Endothelial cell of hepatic sinusoid (primary cell): ENCODE measurements at regions not wholly inside any gene's neighbourhood (a gene's known extent, or its start where the extent isn't known, plus 50 kb on each side); places are given as distances from the start of the nearest gene placed in this dataset.
"Not testable (repeated sequence)": the region's sequence is repeated elsewhere in the genome, so short reads cannot be mapped to it uniquely, and the experiment has no call there.

Experiments used
- in situ Hi-C: cut with HindIII; loops from 2 replicates; pipeline ENCODE4 v1.10.0; 2017; ENCODE audit warnings: low sequenced_read_pairs

DNA sequence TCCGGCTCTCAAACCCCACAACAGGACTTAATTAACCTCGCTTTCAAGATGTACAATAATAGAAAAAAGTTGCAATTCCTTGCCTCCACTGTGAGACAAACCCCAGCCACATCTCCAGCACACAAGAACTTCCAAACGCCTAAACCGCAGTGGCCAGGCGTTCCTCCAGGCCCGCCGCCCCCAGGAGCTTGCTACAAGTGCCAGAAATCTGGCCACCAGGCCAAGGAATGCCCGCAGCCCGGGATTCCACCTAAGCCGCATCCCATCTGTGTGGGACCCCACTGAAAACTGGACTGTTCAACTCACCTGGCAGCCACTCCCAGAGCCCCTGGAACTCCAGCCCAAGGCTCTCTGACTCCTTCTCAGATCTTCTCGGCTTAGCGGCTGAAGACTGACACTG, 262.5 kb downstream of the SMARCA2 start:
- in situ Hi-C loops = not testable (repeated sequence)

GRCh38 chr9:2279138-2279537, 264.0 kb downstream of the SMARCA2 start:
- in situ Hi-C loops = not testable (repeated sequence)

DNA sequence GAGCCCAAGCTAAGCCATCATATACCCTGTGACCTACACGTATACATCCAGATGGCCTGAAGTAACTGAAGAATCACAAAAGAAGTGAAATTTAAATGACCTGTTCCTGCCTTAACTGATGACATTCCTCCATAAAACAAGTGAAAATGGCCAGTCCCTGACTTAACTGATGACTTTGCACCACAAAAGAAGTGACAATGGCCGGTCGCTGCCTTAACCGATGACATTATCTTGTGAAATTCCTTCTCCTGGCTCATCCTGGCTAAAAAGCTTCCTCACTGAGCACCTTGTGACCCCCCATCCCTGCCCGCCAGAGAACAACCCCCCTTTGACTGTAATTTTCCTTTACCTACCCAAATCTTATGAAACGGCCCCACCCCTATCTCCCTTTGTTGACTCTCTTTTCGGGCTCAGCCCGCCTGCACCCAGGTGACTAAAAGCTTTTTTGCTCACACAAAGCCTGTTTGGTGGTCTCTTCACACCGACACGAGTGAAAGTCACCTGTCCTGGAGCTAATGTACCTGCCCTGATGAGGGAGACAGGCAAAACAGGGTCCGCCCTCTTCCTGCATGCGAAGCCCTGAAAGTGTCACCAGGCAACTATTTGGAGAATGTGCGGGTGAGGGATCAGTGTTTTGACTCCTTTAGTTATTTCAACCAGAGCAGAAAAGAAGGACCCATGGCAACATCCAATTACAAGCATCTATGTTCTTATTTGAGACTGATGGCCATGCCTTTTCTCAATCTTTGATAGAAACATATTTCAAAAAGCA, 266.1 kb downstream of the SMARCA2 start:
- in situ Hi-C loops = no loop called here

- in situ Hi-C loops = no loop called here
Observed at GRCh38 chr9:2281803-2282185, 266.6 kb downstream of the SMARCA2 start.

DNA sequence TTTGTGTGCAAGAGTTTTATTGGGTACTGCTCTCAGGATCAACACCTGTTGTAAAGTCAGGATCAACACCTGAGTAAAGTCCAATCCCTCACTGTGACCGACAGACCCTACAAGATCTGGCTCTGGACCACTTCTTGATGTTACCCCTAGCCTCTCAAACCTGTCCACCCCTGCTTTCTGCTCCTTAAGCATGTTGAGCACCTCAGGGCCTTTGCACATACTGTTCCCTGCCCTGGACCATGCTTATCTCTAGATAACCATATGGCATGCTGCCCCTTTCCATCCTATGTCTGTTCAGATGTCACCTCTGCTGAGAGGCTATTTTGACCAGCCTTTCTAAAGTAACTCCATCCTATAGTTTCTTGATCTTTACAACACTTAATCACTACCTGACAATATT, 269.6 kb downstream of the SMARCA2 start:
- in situ Hi-C loops = no loop called here

DNA sequence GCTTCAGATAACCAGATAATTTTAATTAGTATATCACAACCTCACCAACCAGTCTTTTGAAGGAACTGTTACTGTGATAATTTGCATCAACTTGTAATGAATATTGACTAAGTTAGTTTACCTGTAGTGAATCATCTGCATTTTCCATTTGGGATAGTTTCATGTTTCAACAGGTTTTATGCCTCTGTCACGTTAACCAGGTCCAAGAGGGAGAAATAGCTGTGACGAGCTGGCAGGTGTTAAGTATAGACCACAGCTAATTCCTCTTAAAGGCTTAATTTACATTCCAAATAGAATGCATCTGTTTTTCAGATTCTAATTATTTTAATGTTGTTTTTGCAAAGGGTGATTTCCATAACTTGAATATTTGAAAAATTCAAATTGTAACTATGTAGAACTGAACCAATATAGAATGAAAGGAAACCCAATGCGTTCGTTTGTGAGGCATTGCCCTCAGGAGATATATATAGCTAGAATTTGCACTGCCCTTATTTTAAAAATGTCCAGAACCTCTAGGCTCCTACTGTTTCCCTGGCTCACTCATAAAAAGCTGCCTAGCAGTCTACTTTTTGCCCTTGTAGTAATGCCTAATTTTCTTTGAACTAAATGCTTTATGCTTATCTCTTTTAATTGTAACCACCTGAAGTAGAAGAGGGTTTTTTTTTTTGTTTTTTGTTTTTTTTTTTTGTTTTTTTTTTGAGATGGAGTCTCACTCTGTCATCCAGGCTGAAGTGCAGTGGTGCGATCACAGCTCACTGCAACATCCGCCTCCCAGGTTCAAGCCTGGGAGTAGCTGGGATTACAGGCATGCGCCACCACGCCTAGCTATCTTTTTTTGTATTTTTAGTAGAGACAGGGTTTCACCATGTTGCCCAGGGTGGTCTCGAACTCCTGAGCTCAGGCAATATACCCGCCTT, 270.5 kb downstream of the SMARCA2 start:
- in situ Hi-C loops = no loop called here

DNA sequence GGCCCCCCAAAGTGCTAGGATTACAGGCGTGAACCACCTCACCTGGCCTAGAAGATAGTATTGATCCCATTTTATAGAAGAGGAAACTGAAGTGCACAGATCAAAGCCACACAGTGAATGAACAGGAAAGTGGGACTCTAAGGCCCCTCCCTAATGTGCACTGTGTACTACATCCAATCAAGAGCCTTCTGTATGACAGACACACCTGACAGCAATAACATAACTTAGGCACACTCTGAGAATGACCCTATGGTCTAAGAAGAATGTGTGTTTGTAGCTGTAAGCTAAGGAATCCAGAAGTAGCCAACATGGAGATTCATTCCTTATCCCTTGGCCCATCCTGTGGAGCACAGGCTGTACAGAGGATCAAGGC, 271.2 kb downstream of the SMARCA2 start:
- in situ Hi-C loops = no loop called here

- in situ Hi-C loops = no loop called here
Observed at GRCh38 chr9:2286825-2287455, 271.8 kb downstream of the SMARCA2 start.

DNA sequence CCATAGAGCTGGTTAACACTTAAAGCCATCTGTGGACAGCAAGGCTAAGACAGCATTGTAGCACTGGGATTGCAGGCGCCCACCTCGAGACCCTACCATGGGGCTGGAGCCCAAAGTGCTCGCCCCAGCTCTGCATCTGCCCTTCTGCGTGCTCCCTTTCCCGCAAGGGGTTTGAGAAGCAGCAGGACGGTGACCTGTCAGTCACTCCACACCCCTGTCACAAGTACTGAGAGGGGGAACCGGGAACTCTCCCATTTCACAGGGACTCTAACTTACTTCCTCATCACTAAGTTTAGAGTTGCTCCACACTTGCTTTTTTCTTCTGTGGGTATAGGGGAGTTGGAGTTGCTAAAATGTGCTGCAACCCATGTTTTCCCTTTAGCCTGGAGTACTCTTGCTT, 273.2 kb downstream of the SMARCA2 start:
- in situ Hi-C loops = no loop called here

GRCh38 chr9:2289263-2289662, 274.1 kb downstream of the SMARCA2 start:
- in situ Hi-C loops = no loop called here

- in situ Hi-C loops = no loop called here
Observed at GRCh38 chr9:2290382-2290781, 275.2 kb downstream of the SMARCA2 start.

DNA sequence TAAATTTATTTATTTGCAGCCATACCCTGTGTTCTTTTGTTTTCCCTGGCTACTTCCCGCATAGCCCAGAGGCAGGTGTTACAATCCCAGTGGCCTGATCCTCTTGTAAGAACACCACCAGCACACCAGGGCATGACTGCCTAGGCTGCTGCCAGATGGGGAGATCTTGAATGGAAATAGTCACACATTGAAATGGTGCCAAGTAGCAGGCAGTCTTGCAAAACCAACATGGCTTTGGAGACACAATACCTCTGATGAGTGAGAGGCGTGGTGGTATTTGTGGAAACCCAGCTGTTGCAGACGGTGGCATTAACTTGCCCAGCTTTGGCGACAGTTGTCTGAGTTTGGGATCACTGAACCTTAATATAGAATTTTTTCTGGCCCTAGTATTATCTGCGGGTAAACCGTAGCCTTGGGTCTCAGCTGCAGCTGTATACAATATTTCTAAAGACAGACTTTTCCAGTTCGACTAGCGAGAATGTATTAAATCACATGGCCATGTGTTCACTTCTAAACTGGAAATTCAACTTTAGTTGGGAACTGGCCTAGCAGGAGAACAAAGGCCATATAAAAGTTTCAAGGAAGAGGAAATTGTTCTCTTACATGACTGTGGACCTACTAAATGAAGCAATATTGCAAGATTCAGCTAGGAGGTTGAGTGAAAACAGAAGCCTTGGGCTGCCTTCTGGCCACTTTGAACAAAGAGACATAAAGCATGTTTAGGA, 277.0 kb downstream of the SMARCA2 start:
- in situ Hi-C loops = no loop called here

- in situ Hi-C loops = no loop called here
Observed at GRCh38 chr9:2292733-2293132, 277.6 kb downstream of the SMARCA2 start.

- in situ Hi-C loops = no loop called here
Observed at GRCh38 chr9:2297771-2298170, 282.6 kb downstream of the SMARCA2 start.

- in situ Hi-C loops = no loop called here
Observed at GRCh38 chr9:2298217-2298616, 283.1 kb downstream of the SMARCA2 start.

DNA sequence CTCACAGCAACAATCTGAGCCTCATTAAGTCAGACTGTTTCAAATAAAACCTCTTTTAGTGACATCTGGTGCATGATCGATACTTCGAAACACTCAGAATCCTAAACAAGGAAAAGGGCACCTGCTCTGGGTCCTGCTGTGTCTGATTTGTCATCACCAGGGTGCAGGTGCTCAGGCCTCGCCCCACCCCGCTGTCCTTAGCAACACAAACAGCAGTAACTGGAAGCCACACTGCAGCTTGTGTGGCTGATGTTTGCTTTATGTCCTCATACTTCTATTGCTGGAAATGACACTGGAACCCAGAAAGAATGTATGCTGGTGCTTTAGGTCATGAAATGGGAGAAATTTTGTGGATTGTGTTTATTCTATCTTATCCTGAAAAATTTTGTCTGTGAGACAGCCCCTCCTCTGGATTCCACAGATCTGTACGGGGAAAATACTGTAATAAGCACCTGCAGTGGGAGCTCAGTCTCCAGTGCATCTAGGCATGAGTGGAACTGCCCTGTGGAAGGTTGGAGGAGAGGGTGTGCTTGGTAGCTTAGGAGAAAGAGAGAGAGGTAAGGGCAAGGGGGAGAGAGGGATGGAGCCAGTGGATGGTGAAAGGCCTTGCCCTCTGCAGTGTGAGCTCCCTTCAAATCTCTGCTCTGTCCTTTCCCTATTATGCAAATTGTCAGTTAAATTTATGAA, 284.2 kb downstream of the SMARCA2 start:
- in situ Hi-C loops = no loop called here

DNA sequence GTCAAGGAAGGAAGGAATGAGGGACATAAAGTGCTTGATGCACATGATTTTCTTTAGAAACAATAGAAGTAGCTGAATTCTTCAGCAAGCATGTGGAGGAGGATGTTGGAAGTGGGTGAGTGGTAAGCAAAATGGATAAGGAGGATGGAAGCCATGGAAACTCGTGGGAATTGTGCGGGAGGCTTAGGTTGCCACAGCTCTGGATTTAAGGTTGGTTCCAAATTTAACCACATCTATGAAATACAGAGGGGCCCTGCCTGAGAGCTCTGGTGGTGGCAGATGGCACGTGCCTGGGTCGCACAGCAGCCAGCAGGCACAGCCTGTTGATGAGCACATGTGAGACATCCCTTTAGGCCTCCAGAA, 284.7 kb downstream of the SMARCA2 start:
- in situ Hi-C loops = no loop called here

DNA sequence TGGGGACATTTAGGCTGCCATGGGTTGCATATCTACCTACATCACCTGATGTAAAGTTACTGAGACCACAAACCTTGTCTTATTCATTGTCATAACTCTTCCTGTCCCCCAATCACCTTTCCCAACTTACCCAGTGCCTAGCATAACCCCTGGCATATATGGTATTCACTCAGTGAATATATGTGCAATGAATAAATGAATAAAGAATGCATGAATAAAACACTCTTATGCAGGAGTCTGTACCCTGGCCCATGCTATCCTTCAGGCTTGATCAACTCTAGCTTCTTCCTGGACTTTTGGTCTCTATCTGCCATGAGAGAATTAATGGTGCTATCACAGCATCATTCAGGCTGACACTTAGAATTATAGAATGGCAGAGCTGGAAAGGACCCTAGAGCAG, 285.2 kb downstream of the SMARCA2 start:
- in situ Hi-C loops = no loop called here

- in situ Hi-C loops = no loop called here
Observed at GRCh38 chr9:2302606-2303005, 287.5 kb downstream of the SMARCA2 start.

- in situ Hi-C loops = no loop called here
Observed at GRCh38 chr9:2303056-2303455, 287.9 kb downstream of the SMARCA2 start.

DNA sequence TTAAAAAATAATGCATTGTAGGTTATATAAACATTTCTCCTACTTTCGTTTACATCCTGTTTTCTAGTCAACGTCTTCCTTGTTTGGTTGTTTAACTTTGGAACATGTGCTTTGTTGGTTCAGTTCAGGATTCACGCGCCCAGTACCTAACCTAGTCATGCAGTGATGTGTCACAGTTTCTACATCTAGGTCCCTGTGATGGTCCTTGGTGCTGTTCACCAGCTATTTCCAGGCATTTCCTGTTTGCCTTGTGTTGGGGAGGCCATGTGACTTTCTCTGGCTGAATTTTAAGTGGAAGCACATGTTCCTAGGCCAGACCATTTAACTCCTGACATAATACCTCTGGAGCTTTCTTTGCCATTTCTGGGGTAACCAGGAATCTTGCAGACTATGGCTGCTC, 292.3 kb downstream of the SMARCA2 start:
- in situ Hi-C loops = no loop called here
